Activated CD4-positive, alpha-beta T cell treated with anti-CD3 and anti-CD28 coated beads for 24 hours (primary cell): ENCODE measurements at regions not wholly inside any gene's neighbourhood (a gene's known extent, or its start where the extent isn't known, plus 50 kb on each side); places are given as distances from the start of the nearest gene placed in this dataset.

Source experiments
- DNase-seq, 2 donors: peaks; one replicate each; pipeline ENCODE4 v3.0.0-alpha.2; 2020; ENCODE audit warnings: low read depth in 2 of 2

DNA sequence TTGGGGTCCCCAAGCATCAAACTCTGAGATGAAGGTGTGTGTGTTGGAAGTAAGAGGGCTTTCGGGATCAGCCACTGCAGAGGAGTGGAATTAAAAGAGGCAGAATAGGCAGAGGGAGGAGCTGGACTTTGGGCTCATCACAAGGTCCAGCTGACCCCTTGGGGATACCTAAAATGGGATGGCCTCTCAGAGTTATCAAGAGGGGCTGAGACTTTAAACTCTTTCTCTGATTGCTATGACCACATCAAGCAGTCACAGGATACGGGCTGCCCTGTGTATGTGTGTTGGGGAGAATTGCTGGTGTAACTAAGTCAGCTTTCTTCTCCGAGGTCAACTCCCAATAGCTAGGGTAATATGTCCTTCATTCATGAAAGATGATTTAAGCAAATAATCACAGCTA, 127.7 kb upstream of the SLC14A2 start:
- no peak for DNase-seq

DNA sequence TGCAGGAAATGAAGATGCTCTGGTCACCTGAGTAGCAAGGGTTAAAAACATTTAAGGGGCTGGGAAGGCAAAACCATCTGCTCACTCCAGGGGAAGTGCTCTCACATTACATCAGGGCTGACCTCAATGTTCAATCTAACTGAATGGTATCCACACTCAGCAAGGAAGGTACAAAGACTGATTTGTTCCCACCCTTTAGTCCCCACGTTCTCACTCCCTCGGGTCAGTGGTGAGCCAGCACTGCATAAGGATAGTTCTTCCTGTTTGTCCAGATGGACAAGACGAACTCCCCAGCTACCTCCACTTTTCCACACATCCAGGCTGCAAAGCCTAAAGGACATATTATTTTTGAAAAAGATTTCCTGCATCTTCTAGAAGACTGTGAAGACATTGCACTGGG, 126.6 kb upstream of the SLC14A2 start:
- DNase-seq = no peak

DNA sequence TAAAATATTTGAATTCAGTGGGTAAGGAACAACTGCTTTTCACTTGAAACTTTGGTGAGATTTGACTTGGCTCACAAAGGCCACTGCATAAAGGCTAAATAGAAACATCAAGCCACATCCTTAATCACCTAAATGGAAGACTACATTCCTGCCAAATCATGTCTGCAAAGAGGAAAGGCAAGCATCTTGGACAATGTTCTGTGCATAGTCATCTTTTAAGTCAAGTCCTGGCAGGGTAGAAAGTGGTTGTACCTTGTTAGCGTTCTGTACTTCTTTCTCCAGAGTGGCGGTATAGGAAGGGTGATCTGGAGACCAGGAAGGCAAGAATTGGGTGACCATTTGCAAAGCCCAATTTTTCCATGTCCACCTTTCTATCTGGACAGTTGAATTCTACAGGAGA, 121.4 kb upstream of the SLC14A2 start:
- no peak for DNase-seq

DNA sequence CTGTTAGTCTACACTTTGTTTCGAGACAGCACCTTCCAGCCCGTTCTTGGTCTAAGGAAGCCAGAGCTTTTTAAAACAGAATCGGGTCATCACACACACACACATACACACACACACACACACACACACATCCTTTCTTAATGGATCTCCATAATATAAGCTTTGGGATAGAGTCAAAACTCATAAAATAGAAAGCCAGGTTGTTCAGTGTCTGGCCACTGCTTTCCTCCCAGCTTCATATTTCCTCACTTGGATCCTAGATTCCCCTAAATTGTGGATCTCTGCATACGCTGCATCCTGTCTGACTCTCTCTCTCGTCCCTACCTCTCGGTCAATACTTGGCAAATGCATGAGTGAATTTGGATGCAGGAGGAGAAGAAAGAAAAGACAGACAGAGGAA, 120.5 kb upstream of the SLC14A2 start:
- DNase-seq = no peak

DNA sequence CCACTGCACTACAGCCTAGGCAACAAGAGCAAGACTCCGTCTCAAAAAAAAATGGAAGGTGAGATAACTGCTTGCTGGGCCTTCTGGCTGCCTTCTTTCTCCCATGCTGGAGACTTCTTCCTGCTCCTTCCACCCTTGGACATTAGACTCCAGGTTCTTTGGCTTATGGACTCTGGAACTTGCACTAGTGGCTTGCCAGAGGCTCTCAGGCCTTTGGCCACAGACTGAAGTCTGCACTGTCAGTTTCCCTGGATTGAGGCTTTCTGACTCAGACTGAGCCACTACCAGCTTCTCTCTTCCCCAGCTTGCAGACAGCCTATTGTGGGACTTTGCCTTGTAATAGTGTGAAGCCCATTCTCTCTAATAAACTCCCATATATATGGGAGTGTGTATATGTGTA, 118.5 kb upstream of the SLC14A2 start:
- DNase-seq = no peak

DNA sequence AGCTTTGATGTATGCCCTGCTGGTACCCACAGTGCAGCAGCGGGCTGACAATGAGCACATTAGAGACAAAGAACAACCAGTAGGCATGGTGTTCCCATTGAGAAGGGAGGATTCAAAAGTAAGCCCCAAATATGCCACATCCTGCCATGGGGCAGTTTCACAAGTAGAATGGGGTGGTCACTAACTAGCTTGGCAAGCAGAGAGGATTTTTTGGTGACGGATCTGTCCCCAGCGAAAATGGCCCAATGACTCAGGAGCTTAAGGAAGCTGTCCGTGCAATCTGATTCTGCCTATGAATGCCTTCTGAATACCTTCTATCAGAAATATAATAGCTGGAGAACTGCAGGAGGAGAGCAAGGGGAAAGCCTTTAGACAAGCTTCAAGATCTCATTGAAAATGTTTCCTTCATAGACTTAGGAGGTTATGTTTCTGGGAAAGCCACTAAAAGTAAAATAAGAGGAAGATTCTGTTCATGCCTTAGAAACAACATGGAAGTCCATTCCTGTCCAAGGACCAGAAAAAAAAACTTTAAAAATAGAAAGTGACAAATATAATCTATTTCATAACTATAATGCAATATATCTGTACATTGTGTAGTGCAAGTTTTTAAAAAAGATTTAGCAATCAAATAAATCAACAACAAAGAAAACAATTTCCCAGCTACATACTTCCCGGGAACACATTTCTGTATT, 117.5 kb upstream of the SLC14A2 start:
- no peak for DNase-seq

DNA sequence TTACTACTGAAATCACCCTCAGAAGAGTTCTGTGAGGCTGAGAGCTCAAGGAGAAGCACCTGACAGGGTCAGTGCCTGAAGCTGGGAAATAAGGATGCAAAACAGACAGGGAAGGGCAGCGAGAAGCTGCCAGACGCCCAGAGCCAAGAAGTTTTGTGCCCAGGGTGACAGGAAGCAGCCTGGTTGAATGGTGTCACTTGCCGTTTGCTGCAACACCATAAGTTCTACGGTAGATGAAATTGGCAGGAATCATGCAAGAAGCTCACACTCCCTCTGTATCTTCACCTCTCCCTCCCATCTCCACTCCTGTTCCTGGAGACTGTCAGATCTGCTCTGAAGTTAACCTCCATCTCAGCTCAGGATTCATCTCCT, 117.0 kb upstream of the SLC14A2 start:
- no peak for DNase-seq

DNA sequence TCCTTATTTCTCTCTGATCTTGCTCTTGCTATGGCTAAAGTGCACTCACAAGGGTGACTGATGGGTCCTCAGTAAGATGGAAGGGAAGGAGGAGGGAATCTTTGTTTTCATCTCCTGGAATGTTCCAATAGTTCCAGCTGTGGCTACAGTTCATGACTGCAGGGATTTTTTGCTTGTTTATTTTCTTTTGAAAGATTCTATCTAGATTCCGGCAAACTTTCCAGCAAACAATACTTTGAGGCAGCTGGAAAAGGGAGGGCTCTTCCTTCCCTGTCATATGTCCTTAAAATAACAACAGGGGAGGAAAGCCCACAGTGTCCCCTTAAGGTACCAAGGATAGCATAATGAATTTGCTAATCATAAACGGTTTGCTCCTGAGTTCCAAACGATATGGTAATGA, 111.3 kb upstream of the SLC14A2 start:
- DNase-seq = no peak

DNA sequence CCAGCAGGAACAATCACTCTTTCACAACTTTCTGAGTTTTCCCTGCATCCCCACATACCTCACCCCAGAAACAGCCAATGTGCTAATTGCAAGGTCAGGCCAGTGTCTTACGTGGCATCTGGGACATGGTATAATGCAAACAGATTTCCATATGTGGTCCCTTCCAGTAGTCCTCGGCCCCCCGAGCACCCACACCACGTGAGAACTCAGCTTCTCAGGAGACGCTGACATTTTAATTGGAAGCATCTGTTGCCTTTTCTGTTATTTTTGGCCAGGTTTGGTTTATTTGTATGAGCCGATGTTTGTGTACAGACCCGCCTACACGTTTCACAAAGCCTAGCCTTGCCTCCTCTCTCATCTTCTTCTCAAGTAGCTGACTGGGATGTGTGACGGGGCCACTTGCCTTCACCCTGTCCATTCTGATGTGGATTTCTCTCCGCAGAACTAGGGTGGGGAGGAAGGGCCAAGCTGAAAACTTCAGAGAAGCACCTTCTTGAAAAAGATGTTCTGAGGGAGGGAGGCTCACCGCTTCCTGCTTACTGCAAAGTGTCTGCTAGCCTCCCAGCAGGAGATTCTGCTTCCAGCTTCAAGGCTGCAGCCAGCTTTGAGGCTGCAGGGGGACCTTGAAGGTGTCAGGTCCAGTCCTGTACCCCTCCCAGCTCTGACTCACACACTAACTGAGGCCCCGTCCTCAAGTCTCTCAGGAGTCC, 109.6 kb upstream of the SLC14A2 start:
- DNase-seq = no peak

DNA sequence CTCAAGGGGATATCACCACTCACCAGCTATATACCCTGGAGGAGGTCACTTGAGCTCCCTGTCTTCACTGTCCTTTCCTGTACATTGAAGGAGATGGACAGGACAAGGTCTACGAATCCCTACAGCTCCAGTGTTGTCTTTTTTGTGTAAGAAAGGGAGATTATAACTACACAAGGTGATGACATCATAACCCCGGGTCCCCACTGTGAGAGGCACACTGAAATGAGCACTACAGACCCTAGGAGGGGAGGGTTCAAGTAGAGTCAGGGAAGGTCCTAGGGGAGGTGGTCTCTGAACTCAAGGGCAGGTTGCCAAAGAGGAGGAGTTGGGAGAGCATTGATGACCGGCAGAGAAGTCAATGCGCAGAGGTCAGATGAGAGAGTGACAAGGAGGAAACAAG, 108.3 kb upstream of the SLC14A2 start:
- no peak for DNase-seq

DNA sequence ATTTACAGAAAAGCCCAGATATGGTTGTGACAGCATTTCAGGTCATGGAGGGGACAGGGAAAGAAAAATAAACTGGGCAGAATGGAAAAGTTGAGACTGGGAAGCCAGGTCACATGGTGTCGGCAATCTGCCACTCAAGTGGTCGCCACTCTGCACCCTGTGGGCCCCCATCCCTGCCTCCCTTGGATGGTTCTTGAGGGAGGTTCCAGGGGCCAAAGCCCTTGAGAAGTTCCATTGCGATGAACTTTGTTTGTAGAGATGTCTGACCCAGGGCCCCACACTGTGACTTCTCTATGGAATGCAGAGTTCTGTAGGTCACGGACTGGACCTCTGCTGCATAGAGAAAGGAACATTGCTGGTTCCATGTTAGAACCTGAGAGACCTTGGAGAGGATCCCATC, 105.7 kb upstream of the SLC14A2 start:
- DNase-seq = no peak

DNA sequence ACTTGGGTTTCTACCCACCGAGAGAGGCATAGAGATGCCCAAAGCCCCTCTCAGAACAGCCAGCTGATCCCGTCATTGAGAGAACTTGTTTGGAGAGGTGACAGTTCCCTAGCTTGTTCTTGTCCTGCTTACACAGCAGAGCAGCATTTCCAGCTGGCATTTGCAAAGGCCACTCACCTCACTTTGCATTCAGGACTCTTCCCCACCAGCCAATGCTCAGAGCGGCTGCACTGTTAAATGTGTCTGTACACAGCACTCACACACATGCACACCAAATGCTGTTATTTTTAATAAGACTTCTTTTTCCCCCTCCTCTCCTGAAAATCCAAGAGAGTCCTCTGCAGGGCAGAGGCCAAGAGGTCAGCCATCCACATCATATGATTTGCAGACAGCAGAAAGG, 104.6 kb upstream of the SLC14A2 start:
- DNase-seq = no peak

DNA sequence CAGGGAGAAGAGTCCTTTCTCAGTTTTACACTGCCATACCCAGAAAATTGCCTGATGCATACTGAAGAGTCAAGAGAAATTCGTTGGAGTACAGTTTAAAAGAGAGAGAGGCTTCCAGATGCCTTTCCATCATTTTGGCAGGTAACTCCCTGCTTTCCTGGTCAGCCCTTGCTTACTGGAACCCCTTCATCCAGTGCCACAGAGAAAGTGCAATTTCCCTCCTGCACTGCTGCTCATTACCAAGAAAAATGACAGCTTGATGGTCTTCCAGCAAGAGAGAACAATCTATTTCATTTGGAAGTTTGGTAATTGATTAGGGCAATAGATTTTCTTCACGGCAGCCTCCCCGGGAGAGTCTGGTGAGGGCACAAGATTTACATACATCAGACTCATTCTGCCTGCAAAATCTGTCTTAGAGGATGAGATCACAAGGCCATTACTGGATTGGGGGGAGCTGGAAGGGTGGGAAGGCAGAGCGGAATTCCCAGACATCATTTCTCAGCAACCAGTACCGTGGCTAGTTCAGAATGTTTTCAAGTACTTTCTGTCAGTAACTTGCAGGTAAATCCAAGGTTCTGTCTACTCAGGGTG, 102.8 kb upstream of the SLC14A2 start:
- DNase-seq = no peak

DNA sequence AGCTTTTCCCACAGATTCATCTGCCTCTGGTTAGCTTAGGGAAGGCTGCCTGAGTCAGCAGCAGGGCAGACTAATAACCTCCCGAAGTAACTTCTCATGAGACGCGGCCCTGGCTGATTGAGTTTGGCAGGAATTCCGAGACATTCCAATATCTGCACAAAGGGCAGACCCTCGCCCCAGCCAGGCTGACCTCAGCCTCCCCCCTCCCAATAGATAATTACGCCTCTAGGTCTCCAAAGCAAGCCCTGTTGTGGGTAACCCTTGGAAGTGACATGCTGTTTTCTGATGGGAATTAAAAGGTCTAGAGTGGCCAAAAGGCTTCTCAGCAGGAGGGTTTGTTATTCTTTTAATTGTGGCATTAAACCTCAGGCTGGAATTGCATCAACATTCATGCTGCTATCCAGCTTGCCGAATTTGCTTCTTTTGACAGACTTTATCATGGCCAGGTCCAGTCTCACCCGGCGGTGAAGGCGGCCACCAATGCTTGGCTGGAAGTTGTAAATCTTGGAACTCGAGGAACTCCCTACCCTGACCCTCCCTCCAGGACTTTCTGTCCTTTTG, 98.0 kb upstream of the SLC14A2 start:
- DNase-seq = no peak

DNA sequence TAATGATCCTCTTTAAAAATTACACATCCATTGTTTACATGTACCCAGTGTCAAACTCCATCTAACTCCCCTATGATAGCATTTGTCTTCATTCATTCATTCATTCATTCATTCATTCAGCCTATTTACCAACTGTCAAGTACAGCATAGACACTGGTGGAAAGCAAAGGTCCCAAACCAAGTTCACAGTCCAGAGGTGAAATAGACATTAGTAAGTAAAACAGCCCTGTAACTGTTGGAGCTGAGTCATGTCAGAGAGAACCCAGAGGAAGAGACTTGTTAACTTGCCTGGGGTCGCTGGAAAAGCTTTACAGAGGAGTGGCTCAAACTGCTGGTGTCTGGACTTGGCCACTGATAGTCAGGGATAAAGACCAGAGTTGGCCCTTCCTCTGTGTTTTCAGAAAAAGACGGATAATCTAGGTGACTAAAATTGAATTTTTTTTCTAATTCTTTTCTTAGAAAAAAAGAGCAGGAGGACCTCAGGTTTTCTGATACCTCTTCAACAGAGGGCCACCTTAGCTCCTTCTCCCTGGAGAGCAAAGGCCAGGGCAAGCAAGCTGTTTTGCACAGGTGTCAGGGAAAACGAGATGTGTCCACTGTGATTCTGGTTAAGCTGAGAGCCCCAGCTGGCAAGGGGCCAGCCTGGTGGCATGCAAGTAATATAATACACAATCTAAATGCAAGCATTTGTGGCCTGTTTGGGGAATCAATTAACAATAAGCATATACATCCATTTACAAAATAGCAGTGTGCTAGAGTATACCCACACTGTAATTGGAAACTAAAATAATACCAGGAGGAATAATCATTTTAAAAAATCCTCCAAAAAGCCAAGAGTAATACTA, 96.7 kb upstream of the SLC14A2 start:
- no peak for DNase-seq

DNA sequence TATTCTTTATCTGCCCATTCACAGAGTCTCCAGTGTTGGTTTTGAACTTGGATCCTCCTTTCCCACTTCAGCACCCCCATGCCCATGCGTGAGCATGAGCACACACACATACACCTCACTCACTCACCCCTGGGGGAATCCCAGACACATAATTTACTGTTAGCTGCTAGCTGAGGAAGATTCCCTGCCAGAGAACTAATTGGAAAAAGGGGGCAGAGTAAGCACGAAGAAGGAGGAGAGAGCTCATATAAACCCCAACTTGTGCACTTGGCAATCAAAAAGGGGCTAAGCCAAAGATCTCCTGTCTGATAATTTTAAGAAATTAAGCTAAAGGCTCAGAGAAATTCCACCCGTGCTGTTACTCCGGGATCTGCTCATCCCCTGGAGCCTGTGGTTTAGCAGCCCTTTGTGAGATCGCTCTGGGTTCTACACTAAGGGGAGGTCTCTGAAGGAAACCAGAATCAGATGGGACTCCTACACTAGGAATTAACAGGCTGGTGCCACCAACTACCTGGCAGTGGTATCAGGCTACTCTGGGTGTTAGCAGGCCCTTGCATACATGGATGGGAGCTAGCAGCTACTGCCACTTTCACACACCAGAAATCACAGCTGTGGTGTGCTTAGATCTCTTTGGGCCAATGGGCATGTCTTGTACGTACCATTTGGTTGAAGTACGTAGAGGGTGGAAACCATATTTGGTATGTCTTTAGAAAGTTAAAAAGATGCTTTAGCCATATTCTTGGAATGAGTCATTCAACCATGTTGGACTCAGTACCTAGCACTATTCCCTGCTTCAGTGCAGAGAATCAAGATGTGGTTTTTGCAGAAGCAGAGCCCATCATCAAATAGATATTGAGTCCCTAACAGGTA, 95.6 kb upstream of the SLC14A2 start:
- no peak for DNase-seq

DNA sequence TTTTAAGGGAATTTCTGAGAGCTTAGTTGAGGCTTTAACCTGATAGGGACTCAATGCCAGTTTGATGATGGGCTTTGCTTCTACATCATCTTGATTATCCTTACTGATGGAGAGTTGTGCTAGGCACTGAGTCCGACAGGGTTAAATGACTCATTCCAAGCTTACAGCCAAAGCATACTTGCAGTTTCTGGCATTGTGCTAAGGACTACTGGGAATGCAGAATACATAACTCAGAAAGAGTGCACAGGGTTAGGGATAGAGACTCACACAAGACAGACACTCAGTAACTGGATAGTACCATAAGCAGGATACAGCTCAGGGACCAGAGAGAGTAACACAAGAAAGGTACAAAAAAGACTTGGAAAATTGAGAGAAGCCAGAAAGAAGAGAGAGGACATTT, 94.1 kb upstream of the SLC14A2 start:
- DNase-seq = no peak

DNA sequence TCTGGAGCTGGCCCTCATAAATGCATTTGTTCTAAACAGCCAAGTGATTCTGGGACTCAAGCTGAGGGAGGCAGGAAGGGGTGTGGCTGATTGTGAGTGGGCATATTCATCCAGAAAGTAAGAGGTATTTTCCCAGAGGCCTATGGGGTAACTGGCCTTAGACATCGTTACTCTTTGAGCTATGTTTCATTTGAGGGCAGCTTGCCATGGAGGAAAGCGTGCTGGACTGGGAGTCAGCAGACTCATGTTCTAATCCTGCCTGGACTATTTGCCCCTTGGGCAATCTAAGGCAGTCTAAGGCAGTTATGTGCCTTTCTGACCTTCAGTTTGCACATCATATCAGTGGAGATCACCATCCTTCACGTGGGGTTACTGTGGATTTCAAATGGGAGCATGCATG, 93.5 kb upstream of the SLC14A2 start:
- DNase-seq = no peak

DNA sequence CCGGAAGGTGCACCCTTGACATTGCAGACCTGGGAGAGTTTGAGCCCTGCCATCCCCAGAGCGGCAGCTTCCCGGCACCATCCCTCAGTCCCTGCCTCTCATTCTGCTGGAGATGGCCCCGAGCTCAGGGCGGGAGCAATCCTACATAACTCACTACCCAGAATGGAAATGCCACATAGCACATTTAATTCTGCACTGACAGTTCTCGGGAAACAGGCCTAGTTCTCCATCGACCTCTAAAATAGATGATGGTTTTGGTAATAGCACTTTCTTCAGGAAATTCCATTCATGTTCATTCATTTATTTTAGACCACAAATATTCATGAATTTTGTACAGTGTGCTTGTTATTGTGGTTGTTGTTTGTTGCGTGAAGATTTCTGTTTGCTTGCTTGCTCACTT, 92.9 kb upstream of the SLC14A2 start:
- DNase-seq = no peak

DNA sequence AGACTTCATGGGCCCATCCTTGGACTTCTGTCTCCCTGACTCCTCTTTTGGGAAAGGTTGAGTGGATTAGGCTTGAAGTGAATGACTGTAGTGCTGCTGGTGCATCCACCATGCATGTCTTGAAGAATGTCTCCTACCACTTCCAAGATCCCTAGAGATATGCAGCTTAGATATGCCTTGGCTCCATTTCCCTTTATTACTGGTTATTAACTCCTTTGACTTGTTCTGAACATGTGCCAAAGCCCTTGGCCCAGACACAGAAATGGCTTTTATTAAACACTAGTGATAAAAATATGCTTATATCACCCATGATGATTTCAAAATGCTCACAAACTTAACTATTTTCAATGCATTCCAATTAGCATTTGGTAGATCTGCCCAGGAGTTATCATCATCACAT, 90.0 kb upstream of the SLC14A2 start:
- no peak for DNase-seq

DNA sequence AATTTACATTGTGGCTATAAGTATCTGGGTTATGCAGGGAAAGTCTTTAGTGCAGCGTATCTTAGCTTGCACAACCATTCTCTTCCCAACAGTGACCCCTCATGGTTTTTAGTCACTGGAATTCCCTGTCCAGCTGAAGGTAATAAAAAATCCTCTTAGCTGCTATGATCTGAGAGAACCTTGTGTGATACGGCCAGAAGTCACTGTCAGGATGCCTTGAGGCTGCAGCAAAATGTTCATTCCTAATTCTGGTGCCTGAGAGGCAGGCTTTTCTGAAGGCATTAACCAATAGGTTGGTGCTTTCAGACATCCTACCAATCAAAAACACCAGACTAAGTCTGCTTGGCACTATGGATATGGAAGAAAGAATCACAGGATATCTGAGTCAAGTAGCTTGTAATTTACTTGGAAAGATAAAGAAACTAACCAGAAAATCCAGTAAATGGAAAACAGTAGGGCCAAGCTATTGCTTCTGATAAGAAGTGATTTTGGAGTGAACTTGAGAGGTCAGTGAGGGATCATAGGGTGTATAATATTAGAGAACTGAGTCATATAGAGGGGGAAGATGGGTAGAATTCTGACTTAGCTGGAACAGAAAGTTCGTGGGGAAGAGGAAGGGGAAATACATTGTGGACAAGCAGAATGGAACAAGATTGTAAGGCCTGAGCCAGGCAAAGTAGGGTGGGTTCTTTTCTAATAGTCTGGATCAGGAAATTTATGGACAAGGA, 89.0 kb upstream of the SLC14A2 start:
- DNase-seq = no peak
